Endothelial cell of umbilical vein (primary cell): ENCODE measurements at regions not wholly inside any gene's neighbourhood (a gene's known extent, or its start where the extent isn't known, plus 50 kb on each side); places are given as distances from the start of the nearest gene placed in this dataset.

Source experiments
- BruUV-seq: library from RNA; stranded (reverse); fragments of 400-500 nt; replicated peaks from 2 replicates; lab custom pipeline; 2021; lab: Mats Ljungman, UMichigan
- CTCF ChIA-PET: fragments of 300-600, 350-600 bp; sonication (Branson Sonifier 250); formaldehyde crosslinking; loops from one replicate; lab custom pipeline; 2021; ENCODE audit warnings: antibody characterized with exemption, inconsistent platforms; lab: Charles Lee
- POLR2A ChIA-PET: fragments of 300-600, 350-600 bp; sonication (Branson Sonifier 250); formaldehyde crosslinking; loops from one replicate; lab custom pipeline; 2021; ENCODE audit warnings: antibody characterized with exemption, inconsistent platforms; lab: Charles Lee
- DNase-seq: peaks from one replicate; pipeline ENCODE4 v3.0.0-alpha.2; 2011; ENCODE audit warnings: low read depth, low spot score
- FAIRE-seq: peaks from 2 replicates; lab custom pipeline; 2011; peaks lifted over from hg19 to GRCh38; lab: Jason Lieb, UNC
- H2AFZ ChIP-seq: 2 replicates; pipeline ENCODE4 v1.6.0; 2012; ENCODE audit warnings: low read depth, low read length, control low read depth, inconsistent platforms
- H3K27ac ChIP-seq: 2 replicates; pipeline ENCODE4 v1.5.1; 2011; ENCODE audit warnings: low read depth, mild to moderate bottlenecking, control low read depth, low read length, moderate library complexity; ENCODE audit not compliant: insufficient read depth
- H3K27me3 ChIP-seq, 2 experiments: 2 replicates each; pipeline versions ENCODE4 v1.6.0 to v1.6.1; 2011; ENCODE audit warnings: low read length in 2 of 2, mixed read lengths in 1 of 2; ENCODE audit not compliant: control insufficient read depth in 2 of 2, insufficient read depth in 2 of 2
- H3K36me3 ChIP-seq, 2 experiments: 2 replicates in 1 of 2; 3 replicates in 1 of 2; pipeline ENCODE4 v1.5.1; 2011; ENCODE audit warnings: low read length in 2 of 2, mild to moderate bottlenecking in 1 of 2, moderate library complexity in 1 of 2; ENCODE audit not compliant: control insufficient read depth in 2 of 2, insufficient read depth in 2 of 2; ENCODE audit errors: extremely low read depth in 1 of 2
- H3K4me1 ChIP-seq: 3 replicates; pipeline ENCODE4 v1.5.1; 2011; ENCODE audit warnings: mild to moderate bottlenecking, low read length; ENCODE audit not compliant: control insufficient read depth, insufficient read depth; ENCODE audit errors: extremely low read depth
- H3K4me2 ChIP-seq: 2 replicates; pipeline ENCODE4 v1.6.1; 2011; ENCODE audit warnings: low read length, control low read depth, mixed read lengths; ENCODE audit not compliant: insufficient read depth
- H3K4me3 ChIP-seq, 3 experiments: fragments of 200-600 bp in 1 of 3; sonication (generic), shearing (Covaris generic) in 1 of 3; replicated peaks in 1 of 3; 2 replicates each; pipeline ENCODE4 v1.5.1; 2011 to 2016; ENCODE audit warnings: control low read depth in 3 of 3, low read length in 3 of 3, mild to moderate bottlenecking in 2 of 3, inconsistent platforms in 1 of 3, low read depth in 1 of 3, moderate library complexity in 1 of 3; ENCODE audit not compliant: insufficient read depth in 1 of 3
- H3K79me2 ChIP-seq: 2 replicates; pipeline ENCODE4 v1.6.0; 2012; ENCODE audit warnings: low read length, inconsistent platforms; ENCODE audit not compliant: control insufficient read depth, insufficient read depth
- H3K9ac ChIP-seq: replicated peaks from 2 replicates; pipeline ENCODE3; 2011; ENCODE audit warnings: low read length, control low read depth; ENCODE audit not compliant: insufficient read depth; ENCODE audit errors: extremely low read depth
- H3K9me1 ChIP-seq: replicated peaks from 3 replicates; pipeline ENCODE4 v1.6.0; 2011; ENCODE audit warnings: mild to moderate bottlenecking, low read length; ENCODE audit not compliant: control insufficient read depth, insufficient read depth; ENCODE audit errors: extremely low read depth
- H3K9me3 ChIP-seq: replicated peaks from 2 replicates; pipeline ENCODE4 v1.5.1; 2012; ENCODE audit warnings: low read length, inconsistent platforms; ENCODE audit not compliant: control insufficient read depth, insufficient read depth
- H4K20me1 ChIP-seq: replicated peaks from 2 replicates; pipeline ENCODE3; 2011; ENCODE audit warnings: mild to moderate bottlenecking, low read length; ENCODE audit not compliant: control insufficient read depth, insufficient read depth; ENCODE audit errors: extremely low read depth
- EZH2 ChIP-seq: IDR thresholded peaks from 2 replicates; pipeline ENCODE4 v1.6.1; 2012; ENCODE audit warnings: borderline replicate concordance, low read depth, mild to moderate bottlenecking, moderate library complexity, low read length, inconsistent platforms; ENCODE audit not compliant: severe bottlenecking
- FOS ChIP-seq: IDR thresholded peaks from 2 replicates; pipeline ENCODE4 v1.6.1; 2011; ENCODE audit warnings: mild to moderate bottlenecking, low read length, moderate library complexity, borderline replicate concordance; ENCODE audit not compliant: insufficient read depth
- GATA2 ChIP-seq: IDR thresholded peaks from 2 replicates; pipeline ENCODE4 v1.7.0; 2011; ENCODE audit warnings: low read depth, mild to moderate bottlenecking, moderate library complexity, mixed read lengths, low read length; ENCODE audit not compliant: insufficient read length, insufficient read depth
- JUN ChIP-seq: IDR thresholded peaks from 2 replicates; pipeline ENCODE4 v1.6.1; 2011; ENCODE audit warnings: borderline replicate concordance, low read depth; ENCODE audit not compliant: insufficient read length, insufficient read depth
- MAX ChIP-seq: IDR thresholded peaks from 2 replicates; pipeline ENCODE4 v1.6.1; 2011; ENCODE audit not compliant: insufficient read depth, insufficient read length
- MYC ChIP-seq: IDR thresholded peaks from one replicate; pipeline ENCODE4 v1.6.1; 2011; ENCODE audit warnings: mild to moderate bottlenecking, low read depth, low read length
- POLR2A ChIP-seq: IDR thresholded peaks from 2 replicates; pipeline ENCODE4 v1.6.1; 2012; ENCODE audit warnings: low read depth, mild to moderate bottlenecking, control low read depth, low read length
- POLR2AphosphoS5 ChIP-seq: IDR thresholded peaks from 2 replicates; pipeline ENCODE4 v1.6.1; 2012; ENCODE audit warnings: low read depth, mild to moderate bottlenecking, control low read depth, low read length, moderate library complexity; ENCODE audit not compliant: insufficient read depth
- dilution Hi-C: fragments of 300-500 bp; cut with MboI; formaldehyde crosslinking; loops from one replicate; pipeline ENCODE4 v1.15.0; 2019; ENCODE audit warnings: low sequenced_read_pairs; ENCODE audit not compliant: extremely low pct_ligation_motif_present
- intact Hi-C: fragments of 100-400 bp; cut with micrococcal nuclease; formaldehyde crosslinking; loops from one replicate; pipeline ENCODE4 v1.10.0; 2022
- TF ChIP-seq, protein P1 (sequence below), 2 donors: IDR thresholded peaks; 1 replicate in 1 of 2; 2 replicates in 1 of 2; pipeline ENCODE4 v1.5.1; 2011; ENCODE audit warnings: low read length in 2 of 2, mild to moderate bottlenecking in 2 of 2, moderate library complexity in 2 of 2, control low read depth in 1 of 2, inconsistent platforms in 1 of 2, low read depth in 1 of 2; ENCODE audit not compliant: insufficient read depth in 1 of 2; ENCODE audit errors: extremely low read depth in 1 of 2

DNA sequence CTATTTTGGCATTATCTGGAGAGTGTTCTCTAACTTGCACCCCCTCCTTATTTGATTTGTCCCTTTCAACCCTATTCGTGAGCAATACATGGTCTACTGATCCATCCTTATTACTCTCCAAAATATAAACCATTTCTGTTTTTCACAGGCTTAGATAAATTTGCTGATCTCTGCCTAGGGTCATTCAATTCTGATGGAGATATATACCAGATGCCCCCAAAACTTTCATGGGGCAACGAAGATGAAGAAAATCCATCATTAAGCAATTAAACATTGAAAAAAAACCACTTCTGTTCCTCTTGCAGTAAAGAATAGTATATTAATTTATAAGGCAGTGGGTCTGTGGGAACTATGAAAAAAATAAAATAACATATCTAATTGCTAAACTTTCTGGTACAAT is 313.4 kb downstream of the CASP12 start:
- FAIRE-seq: no peak
- no peaks in the 10 kb centered on the region for H3K36me3 ChIP-seq
- no peak overlapping the region for H3K27ac ChIP-seq
- no peak for DNase-seq
- H3K9ac ChIP-seq: no peak overlapping the region
- H3K9me3 ChIP-seq: no peaks in the 10 kb centered on the region
- no peak overlapping the region for H3K4me3 ChIP-seq
- ChIA-PET CTCF (no interaction called here), POLR2A (no interaction called here)
- no peaks in the 10 kb centered on the region for H4K20me1 ChIP-seq
- H3K9me1 ChIP-seq: no peaks in the 10 kb centered on the region
- no TSS peak for BruUV-seq
- TF ChIP-seq MYC: no peak
- TF ChIP-seq POLR2AphosphoS5: no peak
- no peak for TF ChIP-seq POLR2A
- no peak for TF ChIP-seq FOS
- TF ChIP-seq, protein P1, sequence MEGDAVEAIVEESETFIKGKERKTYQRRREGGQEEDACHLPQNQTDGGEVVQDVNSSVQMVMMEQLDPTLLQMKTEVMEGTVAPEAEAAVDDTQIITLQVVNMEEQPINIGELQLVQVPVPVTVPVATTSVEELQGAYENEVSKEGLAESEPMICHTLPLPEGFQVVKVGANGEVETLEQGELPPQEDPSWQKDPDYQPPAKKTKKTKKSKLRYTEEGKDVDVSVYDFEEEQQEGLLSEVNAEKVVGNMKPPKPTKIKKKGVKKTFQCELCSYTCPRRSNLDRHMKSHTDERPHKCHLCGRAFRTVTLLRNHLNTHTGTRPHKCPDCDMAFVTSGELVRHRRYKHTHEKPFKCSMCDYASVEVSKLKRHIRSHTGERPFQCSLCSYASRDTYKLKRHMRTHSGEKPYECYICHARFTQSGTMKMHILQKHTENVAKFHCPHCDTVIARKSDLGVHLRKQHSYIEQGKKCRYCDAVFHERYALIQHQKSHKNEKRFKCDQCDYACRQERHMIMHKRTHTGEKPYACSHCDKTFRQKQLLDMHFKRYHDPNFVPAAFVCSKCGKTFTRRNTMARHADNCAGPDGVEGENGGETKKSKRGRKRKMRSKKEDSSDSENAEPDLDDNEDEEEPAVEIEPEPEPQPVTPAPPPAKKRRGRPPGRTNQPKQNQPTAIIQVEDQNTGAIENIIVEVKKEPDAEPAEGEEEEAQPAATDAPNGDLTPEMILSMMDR (IDR thresholded peaks at IDR 0.05; ENCODE audit: extremely low read depth in 1 of 2, insufficient read depth in 1 of 2, low read depth in 1 of 2, low read length in 2 of 2): no peak
- TF ChIP-seq GATA2: no peak
- TF ChIP-seq MAX: no peak
- no peak for TF ChIP-seq EZH2
- TF ChIP-seq JUN: no peak
- no peaks in the 10 kb centered on the region for H3K79me2 ChIP-seq
- H2AFZ ChIP-seq: no peak overlapping the region
- no peaks in the 10 kb centered on the region for H3K27me3 ChIP-seq
- no peaks in the 10 kb centered on the region for H3K4me1 ChIP-seq
- intact Hi-C loops (no loop called here), dilution Hi-C loops (no loop called here)
- H3K4me2 ChIP-seq: no peak overlapping the region
